ENCODE measurements at regions not wholly inside any gene's neighbourhood (a gene's known extent, or its start where the extent isn't known, plus 50 kb on each side); places are given as distances from the start of the nearest gene placed in this dataset.

GRCh38 chr11:76298255-76298654 is 82.7 kb downstream of the THAP12 start:
- no peak for DNase-seq

GRCh38 chr11:76296731-76297542 is 84.0 kb downstream of the THAP12 start:
- no peak for DNase-seq

DNA sequence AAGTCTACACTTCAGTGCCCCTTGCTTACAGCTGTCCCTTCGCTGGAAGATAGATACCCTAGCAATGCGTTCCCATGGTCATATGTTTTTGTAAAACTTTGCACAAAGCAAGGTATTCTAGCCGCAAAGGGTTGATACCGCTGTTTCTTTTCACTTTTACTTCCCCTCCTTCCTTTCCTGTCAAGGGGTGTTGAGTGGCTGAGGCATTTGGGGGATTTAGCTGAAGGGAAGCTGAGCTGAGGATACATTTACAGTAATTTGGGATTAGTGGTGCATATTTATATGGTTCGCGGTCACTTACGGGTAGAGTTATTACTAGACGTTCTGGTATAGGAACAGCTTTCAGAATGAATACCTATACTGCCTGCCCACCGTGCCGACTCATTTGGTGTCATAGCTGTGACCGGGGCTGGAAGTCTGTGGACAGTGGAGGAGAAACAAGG is 86.9 kb upstream of the WNT11 start:
- no peak for DNase-seq

DNA sequence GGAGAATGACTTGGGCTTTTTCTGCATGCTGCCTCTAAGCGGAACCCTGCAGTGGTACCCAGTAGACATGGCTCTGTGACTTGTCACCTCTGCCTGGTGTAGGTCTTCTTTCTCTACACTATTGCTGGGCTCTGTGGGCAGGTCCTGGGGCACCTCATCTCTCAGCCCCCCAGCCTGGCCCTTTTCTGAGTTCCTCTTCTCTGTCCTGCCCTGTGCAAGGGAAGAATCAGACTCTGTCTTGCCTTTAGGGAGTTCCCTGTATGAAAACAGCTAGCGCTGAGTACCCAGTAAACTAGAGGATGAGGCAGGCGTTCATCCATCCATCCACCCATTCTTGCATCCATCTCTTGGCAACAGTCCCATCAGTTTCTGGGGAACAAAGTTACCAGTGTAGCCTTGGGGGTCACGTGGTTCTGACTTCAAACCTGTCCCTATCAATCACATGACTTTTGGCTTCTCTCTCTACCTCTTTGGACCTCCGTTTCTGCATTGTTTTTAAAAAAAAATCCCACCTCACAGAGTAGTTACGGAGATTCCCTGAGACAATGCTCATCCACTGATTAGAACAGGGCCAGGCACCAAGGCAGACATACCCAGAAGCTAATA is 86.4 kb upstream of the WNT11 start:
- DNase-seq: no peak

DNA sequence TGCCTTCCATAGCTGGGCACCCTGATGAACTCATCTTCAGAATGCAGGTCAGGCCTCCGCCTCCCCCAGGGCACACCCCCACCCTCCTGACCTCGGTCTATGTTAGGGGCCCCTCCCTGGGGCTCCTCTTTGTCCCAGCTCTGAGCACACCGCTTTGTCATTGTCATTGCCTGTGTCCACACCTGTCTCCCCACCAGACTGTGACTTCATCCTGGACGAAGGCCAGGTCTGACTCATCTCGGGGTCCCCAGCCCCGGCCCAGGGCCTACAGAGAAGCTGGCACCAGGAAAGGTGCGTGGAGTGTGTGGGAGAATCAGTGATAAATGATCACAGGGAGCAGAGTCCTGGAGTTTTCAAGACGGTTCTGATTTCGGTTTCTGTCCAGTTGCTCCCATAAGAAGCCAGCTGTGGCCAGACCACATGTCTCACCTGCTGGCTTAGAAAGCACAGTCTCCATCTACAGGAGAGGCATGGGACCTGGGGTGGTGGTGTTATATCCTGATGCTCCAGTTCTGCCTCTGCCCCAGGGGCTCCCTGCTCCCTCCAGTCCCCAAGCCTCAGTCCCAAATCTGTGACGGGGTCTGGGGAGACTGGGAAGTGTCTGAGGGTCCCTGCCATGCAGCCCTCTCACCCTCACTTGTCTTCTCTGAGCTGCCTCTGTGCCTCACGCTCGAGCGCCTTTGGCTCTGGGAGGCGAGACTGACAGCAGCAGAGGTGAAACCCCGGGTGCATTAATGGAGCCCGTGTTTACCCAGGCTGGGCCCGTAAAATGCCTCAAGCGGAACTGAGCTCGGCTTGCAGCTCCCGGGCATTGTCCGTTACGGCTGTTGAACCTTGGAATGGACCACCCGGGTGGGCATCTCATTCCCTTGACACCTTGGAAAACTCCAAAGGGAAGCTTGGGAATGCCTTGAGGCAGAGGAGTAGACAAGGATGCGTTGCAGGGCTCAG is 85.5 kb upstream of the WNT11 start:
- DNase-seq: no peak

DNA sequence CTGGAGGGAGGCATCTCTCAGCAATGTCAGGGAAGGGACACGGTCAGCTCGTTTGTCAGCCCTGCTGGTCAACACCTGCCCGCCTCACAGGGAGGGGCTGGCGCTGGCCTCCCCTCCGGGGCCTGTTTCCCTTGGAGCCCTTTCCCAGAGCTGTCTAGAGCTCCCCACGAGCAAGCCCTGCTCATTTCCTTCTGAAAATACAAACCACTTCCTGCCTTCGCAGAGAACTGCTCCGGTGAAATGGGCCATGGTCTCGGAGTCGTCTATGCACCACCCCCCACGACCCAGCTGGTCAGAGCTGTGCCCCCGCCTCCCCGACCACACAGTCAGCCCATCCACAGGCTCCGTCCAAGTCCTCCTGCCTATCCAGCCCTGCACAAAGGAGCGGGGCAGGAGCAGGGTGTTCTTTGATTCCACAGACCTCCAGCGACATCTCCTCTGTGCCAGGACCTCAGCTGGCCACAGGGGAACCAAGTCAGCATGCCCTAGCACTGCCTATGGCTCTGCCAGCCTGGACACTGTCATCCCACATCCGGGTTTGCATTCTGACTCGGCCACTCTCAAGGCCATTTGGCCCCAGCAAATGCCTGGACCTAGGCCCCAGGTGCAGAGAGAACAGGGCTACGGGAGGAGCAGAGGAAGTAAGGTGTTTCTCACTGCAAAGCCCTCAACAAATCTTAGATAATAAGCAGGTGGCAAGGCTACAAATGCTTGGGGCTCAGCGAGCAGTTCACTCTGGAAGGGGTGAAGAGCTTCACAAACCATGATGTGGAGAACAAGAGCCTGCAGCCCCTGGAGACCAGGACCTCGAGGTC is 82.1 kb upstream of the WNT11 start:
- DNase-seq: no peak

DNA sequence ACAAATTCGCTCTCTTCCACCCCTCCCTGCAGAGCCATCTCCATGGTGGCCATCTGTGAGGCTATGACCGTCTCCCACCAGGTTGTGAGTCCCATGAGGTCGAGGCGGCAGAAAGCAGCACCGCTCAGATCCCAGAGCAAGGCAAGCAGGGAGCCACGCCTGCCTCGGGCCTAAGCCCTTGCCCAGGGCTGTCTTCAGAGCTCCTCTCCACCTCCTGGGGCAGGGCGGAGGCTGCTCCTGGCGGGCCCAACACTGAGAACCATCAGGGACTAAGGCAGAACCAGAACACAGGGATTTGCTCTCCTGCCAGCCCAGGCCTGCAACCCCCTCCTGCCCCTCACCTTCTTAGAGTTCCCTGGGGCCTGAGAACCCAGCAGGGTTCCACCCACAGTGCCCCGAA is 80.9 kb upstream of the WNT11 start:
- no peak for DNase-seq

- no peak for DNase-seq
Observed at GRCh38 chr11:76285397-76286104, 79.2 kb upstream of the WNT11 start.

DNA sequence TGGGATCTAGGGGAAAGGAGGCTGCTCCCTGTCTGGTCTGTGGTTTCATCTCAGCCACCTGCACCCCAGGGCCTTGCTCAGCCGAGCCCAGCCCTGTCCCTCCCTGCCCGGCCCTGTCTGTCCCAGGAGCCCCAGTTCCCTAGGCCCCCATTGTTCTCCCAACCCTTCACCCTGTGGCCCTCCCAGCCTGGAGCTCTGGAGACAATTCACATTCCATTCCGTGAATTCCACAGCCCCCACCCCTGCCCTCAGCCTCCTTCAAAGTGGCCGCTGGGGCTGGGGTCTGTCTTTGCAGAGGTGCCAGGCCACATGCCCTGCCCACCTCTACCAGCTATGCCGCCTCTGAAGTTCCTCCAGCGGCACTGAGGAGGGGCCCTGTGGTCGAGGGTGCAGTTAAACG is 77.9 kb upstream of the WNT11 start:
- no peak for DNase-seq

- DNase-seq: no peak
Observed at GRCh38 chr11:76282811-76283595, 76.7 kb upstream of the WNT11 start.

DNA sequence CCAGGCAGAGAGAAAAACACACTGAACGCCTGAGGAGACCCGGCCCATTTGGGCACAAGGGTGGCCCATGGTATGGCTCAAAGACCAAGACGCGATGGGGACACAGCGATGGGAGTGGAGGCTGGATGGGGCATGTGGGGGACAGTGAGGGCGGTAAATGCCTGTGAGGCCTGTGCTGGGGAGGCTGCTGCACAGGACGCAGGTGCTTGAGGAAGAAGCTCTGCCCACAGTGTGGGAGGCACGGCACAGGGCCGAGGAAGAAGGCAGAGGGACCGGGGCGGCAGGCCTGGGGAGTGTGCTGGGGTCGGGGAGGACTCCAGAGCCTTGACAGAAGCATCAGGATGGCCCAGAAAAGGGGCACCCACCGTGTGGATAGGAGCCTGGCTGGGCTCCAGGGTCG is 75.9 kb upstream of the WNT11 start:
- no peak for DNase-seq

DNA sequence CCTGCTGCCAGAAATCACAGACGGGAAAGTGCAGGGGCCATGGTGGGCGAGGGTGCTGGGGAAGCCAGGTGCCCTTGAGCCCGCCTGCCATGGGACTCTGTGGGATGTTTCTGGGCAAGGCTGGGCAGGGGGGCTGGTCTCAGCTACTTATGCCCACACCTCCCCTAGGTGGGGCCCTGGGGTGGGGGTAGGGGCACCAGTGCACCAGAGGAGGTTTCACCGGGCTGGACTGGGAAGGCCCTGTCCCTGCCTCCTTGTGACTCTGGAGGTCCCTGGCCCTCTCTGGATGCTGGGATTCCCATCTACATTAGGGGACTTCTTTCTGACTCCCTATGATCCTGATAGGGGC is 75.2 kb upstream of the WNT11 start:
- DNase-seq: no peak

- no peak for DNase-seq
Observed at GRCh38 chr11:76280882-76281557, 74.7 kb upstream of the WNT11 start.

- DNase-seq: no peak
Observed at GRCh38 chr11:76280151-76280881, 74.0 kb upstream of the WNT11 start.

- no peak for DNase-seq
Observed at GRCh38 chr11:76279646-76280045, 73.3 kb upstream of the WNT11 start.

- no peak for DNase-seq
Observed at GRCh38 chr11:76279038-76279437, 72.7 kb upstream of the WNT11 start.

- DNase-seq: no peak
Observed at GRCh38 chr11:76278526-76278925, 72.2 kb upstream of the WNT11 start.

DNA sequence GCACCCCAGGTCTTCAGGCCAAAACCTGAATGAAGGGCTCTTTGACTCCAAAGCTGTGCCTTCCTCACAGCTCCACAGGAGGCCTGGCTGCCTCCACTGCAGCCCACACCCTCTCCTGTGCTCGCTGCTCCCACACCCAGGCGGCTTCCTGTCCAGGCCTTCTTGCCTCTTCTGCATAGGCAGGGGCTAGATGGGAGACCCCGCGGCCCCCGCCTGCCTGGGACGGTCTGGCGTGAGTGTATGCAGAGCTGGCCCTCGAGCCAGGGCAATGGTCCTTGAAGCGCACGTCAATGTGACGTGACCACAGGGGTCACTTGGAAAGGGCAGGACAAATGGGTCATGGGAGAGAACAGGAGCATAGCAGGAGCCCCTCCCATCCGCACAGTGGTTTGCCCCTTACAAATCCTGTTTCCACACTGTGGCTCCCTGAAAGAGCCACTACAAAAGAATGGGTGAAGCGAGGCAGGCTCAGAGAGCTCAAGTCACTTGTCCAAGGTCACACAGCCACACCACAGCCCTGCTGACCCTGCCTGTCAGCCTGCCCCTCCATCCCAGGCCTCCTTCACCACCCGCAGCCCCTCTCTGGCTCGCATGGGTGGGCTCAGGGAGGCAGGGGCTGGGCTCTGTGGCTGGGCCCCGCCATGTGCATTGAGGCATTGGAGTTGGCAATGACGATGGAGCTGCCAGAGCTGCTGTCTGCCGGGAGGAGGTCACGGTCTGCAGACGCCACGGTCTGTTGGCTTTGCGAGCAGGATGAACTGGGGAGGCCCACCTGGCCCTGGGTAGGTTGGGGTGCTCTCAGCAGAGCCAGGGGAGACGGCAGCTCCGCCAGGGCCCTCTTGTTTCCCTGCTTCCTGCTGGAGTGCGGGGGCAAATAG is 71.2 kb upstream of the WNT11 start:
- DNase-seq: no peak

DNA sequence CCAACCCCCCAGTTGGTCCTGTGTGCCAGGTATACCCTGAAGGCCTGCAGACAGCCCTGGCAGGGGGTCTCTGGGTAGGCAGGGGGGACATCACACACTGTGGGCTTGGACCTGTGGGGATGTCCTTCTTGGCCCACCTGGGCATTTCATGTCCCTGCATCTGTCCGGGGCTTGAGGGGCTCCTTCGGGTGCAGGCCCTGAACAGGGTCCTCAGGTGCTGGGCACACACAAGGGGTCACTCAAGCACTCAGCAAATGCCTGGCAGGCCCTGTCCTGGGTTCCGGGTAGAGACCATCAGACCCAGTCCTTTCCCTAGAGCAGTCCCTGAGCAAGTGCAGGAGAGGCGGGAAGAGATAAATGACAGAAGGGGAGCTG is 70.5 kb upstream of the WNT11 start:
- no peak for DNase-seq

All from midbrain (tissue), 1 donor.